ACHN (cell line): ENCODE measurements at regions not wholly inside any gene's neighbourhood (a gene's known extent, or its start where the extent isn't known, plus 50 kb on each side); places are given as distances from the start of the nearest gene placed in this dataset.

Source experiments
- DNase-seq: peaks from one replicate; pipeline ENCODE4 v3.0.0-alpha.2; 2015
- in situ Hi-C: cut with HindIII; loops from 2 replicates; pipeline ENCODE4 v1.10.0; 2017; ENCODE audit warnings: low sequenced_read_pairs, low pct_ligation_motif_present, low pct_unique_long_range_greater_than_20kb

- no peak for DNase-seq
- in situ Hi-C loops, result no loop called here
Observed at GRCh38 chr10:120641695-120642094, 184.7 kb downstream of the PLPP4 start.

- in situ Hi-C loops, result no loop called here
- no peak for DNase-seq
Observed at GRCh38 chr10:120643351-120643750, 186.3 kb downstream of the PLPP4 start.

GRCh38 chr10:120644556-120645410 lies 187.8 kb downstream of the PLPP4 start:
- DNase-seq, result no peak

GRCh38 chr10:120646159-120646732 lies 189.2 kb downstream of the PLPP4 start:
- in situ Hi-C loops, result no loop called here
- DNase-seq, result no peak

More at GRCh38 chr10:120644556-120645410, 187.8 kb downstream of the PLPP4 start:
- in situ Hi-C loops, result no loop called here

DNA sequence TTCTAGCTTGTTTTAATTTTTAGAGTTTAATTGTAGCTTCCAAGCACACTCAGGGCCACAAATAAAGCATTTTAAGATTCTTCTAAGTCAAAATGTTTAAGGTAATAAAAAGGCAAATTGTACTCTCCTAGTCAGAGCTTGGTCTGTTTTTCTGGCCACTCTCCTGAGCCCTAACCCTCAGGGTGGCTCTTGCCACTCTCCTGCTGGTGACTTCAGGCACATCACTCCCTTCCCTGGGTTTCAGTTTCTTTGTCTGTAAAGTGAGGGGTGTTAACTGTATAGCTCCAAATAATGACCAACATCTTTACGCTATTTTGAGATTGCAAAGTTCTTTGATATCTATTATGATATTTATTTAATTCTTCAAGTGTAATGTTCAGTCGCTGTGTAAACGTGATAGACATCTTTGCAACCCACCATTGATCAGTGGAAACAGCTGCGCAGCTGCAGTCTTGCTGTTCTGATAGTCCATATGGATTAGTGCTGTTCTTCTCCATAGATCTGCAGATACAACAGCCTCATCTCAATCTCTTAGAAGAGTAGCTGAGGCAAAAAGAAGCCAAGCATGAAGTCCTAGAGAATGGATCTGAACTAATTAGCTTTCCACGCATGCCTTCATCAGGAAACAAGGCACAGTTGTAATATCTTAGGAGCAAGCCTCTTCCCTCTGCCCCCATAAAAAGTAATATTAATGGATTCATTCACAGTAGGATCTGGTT lies 189.9 kb downstream of the PLPP4 start:
- in situ Hi-C loops, result no loop called here
- no peak for DNase-seq

DNA sequence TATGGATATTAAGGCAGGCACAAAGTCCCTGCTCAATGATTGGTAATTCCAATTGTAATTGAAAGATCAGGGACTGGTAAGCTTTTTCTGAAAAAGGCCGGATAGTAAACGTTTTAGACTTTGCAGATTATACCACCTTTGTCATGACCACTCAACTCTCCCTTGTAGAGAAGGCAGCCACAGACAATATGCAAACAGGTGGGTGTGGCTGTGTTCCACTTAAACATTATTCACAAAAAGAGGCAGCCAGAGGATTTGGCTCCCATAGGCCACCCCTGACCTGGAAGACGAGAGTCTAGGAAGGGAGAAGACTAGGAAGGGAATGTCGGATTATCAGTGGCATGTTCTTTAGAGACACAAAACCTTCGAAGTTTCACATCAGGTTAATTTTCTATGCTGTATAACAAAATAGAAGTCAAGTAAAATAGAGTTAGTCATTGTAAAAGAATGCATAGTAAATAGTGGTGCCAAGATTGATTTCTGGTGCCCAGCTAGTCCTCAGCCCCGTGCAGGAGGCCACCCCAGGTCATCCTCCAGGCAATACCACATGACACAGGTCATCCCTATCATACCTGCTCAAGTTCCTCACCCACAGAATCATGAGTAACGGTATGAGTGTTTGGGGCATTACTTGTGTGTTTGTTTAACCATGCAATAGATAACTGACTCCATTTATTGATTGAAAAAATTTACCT lies 193.8 kb downstream of the PLPP4 start:
- no peak for DNase-seq
- in situ Hi-C loops, result no loop called here

GRCh38 chr10:120656107-120656506 lies 195.1 kb upstream of the WDR11 start:
- DNase-seq, result no peak
- in situ Hi-C loops, result no loop called here

GRCh38 chr10:120657371-120657770 lies 193.8 kb upstream of the WDR11 start:
- DNase-seq, result no peak
- in situ Hi-C loops, result no loop called here

DNA sequence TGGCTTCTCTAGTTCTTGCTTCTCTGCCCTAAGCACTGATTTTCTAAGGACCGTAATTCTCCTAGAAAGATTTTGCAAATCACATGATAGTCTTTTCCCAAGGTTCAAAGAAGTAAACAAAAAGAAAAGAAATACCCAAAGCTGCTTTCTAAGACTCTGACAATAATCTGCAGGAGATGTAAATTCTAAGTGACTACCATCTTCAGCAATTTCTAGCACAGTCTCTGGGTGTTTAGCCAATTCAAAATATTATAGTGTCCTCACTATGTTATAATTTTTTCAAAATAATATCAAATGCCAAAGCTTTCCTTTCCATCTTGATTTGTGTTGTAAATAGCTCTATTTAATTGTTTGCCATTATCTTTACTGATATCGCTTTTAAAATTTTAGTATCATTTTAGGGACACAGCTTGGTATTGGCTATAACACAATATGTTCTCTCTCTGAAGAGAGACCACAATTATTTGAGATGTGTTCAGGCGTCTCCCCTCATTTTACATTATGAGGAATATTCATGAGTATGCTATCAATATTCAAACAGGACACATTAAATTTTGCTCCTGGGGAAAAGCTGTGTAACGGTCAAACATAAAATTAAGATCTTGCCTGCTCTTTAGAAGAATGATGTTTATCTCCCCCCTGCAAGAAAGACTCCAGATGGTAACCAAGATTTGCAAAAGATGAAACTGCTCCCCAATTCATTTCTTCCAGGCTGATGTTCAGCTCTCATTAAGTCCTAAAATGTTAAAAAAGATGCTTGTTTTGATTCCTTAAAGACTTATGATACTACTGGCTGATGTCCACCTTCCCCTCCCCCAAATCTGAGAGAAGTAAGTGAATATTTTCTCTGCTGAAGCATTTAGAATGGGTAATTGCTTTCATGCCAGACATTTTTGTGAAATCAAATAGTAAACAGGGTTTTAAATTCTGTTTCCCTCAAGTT lies 191.9 kb upstream of the WDR11 start:
- DNase-seq, result no peak
- in situ Hi-C loops, result no loop called here

DNA sequence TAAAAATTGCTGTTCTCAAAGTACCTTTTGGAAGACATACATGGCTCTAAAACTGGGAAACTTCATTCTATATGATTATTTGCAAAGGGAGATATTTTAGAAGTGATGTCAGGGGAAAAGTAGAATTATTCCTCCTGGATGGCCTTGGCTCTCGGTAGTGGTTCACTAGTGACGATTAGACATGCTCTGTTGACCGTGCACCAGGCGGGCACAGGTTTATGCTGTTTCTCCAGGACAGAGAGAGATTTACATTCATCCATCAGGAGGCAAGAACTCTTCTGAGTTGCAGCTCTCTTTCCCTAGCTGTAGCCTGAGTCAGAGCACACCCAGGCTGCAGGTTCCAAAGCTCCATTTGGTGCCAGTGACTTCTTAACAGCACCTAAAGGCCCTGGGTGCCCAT lies 184.9 kb upstream of the WDR11 start:
- no peak for DNase-seq
- in situ Hi-C loops, result no loop called here

DNA sequence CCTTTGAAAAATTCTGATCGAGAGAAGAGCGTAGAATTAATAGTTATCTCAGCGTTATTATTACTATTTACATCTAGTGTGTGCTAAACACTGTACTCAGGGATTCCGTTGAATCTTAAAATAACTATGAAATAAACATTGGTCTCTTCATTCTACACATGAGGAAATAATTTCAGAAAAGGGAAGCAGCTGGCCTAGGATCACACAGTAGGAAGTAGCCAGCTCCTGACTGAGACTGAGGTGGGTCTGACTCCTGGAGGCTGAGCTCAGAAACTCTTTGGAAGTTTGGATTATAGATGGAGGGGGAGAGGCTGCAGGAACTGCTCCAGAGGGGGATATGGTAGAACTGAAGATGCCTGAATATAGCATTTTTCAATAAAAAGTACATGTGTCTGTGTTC lies 183.9 kb upstream of the WDR11 start:
- in situ Hi-C loops, result no loop called here
- DNase-seq, result no peak

- in situ Hi-C loops, result no loop called here
- DNase-seq, result no peak
Observed at GRCh38 chr10:120671491-120671890, 179.7 kb upstream of the WDR11 start.

GRCh38 chr10:120683454-120683853 lies 167.7 kb upstream of the WDR11 start:
- in situ Hi-C loops, result no loop called here
- no peak for DNase-seq

- in situ Hi-C loops, result no loop called here
- no peak for DNase-seq
Observed at GRCh38 chr10:120684226-120684625, 166.9 kb upstream of the WDR11 start.

GRCh38 chr10:120685136-120685535 lies 166.0 kb upstream of the WDR11 start:
- DNase-seq, result no peak
- in situ Hi-C loops, result no loop called here

GRCh38 chr10:120688928-120689327 lies 162.2 kb upstream of the WDR11 start:
- in situ Hi-C loops, result no loop called here
- no peak for DNase-seq

GRCh38 chr10:120689777-120690529 lies 161.2 kb upstream of the WDR11 start:
- no peak for DNase-seq
- in situ Hi-C loops, result no loop called here
